ENCODE measurements at regions not wholly inside any gene's neighbourhood (a gene's known extent, or its start where the extent isn't known, plus 50 kb on each side); places are given as distances from the start of the nearest gene placed in this dataset.

DNA sequence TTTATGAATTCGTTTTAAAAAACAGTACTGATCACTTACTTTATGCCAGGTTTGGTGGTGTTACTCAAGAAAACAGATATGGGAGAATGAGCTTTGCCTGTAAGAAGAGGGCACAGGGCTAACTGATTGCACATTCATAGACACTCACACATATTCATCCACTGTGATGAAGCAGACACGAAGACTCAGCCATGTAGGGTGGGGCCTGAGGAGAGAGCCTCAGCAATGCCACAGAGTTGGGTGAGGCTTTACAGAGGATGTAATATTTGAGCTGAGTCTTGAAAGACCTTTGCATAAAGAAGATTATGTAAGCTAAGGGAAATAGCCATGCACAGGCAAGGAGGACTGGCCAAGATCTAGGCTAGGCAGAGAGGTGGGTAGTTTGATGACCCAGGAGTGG lies 472.8 kb downstream of the PSAT1 start:
- Histone ChIP-seq H2AK5ac (ENCODE audit: low read depth, low read length) (no peak overlapping the region), H2AFZ (ENCODE audit: low read length) (no peak overlapping the region), H4K5ac (ENCODE audit: insufficient read length, low read depth, low read length) (no peak overlapping the region), H3K4me3 (ENCODE audit: extremely low read depth in 1 of 4, insufficient read depth in 2 of 4, low read depth in 3 of 4, low read length in 4 of 4) (no peak overlapping the region), H3K27ac (ENCODE audit: low read depth, low read length) (no peak overlapping the region), H3K56ac (replicated peaks; ENCODE audit: insufficient read length, low read depth, low read length) (no peak overlapping the region), H3K4ac (replicated peaks; ENCODE audit: insufficient read length, low read depth, low read length) (no peak overlapping the region), H3K4me2 (ENCODE audit: insufficient read depth in 1 of 2, low read depth in 2 of 2, low read length in 2 of 2) (no peak overlapping the region), H3K36me3 (ENCODE audit: control insufficient read depth in 2 of 4, insufficient read depth in 4 of 4, low read length in 3 of 4) (no peaks in the 10 kb centered on the region), H3K18ac (ENCODE audit: extremely low read depth, low read length) (no peak overlapping the region), H2BK12ac (ENCODE audit: low read depth, low read length) (no peak overlapping the region), H4K8ac (ENCODE audit: extremely low read depth, insufficient read depth, low read length) (no peak overlapping the region), H3K14ac (ENCODE audit: insufficient read length) (no peak overlapping the region), H3K27me3 (replicated peaks in 1 of 4; ENCODE audit: control insufficient read depth in 3 of 4, extremely low read depth in 1 of 4, insufficient read depth in 3 of 4, low read length in 3 of 4) (no peaks in the 10 kb centered on the region), H3K79me1 (ENCODE audit: low read depth, low read length) (no peaks in the 10 kb centered on the region), H3K23me2 (ENCODE audit: low read depth, low read length) (no peaks in the 10 kb centered on the region), H3K79me2 (ENCODE audit: control insufficient read depth in 1 of 2, insufficient read depth in 2 of 2, low read length in 2 of 2) (no peaks in the 10 kb centered on the region), H3K4me1 (replicated peaks in 1 of 4; ENCODE audit: control insufficient read depth in 3 of 4, insufficient read depth in 4 of 4, low read length in 3 of 4) (no peaks in the 10 kb centered on the region), H4K20me1 (replicated peaks in 1 of 2; ENCODE audit: control insufficient read depth in 1 of 2, insufficient read depth in 2 of 2, low read length in 2 of 2) (no peaks in the 10 kb centered on the region), H2BK15ac (ENCODE audit: low read length) (no peak overlapping the region), H3K9ac (replicated peaks in 1 of 4; ENCODE audit: extremely low read depth in 1 of 4, low read depth in 3 of 4, low read length in 3 of 4) (no peak overlapping the region), H4K91ac (replicated peaks; ENCODE audit: insufficient read length, low read length) (no peak overlapping the region), H2BK120ac (replicated peaks; ENCODE audit: low read depth, low read length) (no peak overlapping the region), H3K23ac (ENCODE audit: insufficient read length) (no peak overlapping the region), H2BK20ac (ENCODE audit: low read length) (no peak overlapping the region), H3K9me3 (ENCODE audit: insufficient read depth in 2 of 2, low read depth in 1 of 2, low read length in 1 of 2) (no peaks in the 10 kb centered on the region), H2BK5ac (ENCODE audit: low read depth, low read length) (no peak overlapping the region)
- TF ChIP-seq, protein P1, sequence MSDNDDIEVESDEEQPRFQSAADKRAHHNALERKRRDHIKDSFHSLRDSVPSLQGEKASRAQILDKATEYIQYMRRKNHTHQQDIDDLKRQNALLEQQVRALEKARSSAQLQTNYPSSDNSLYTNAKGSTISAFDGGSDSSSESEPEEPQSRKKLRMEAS (IDR thresholded peaks at IDR 0.05), result no peak
- TF ChIP-seq SIRT6 (IDR thresholded peaks at IDR 0.05; ENCODE audit: low read length), result no peak
- no peak for TF ChIP-seq TCF12 (IDR thresholded peaks at IDR 0.05; ENCODE audit: low read depth, low read length)
- TF ChIP-seq CHD2 (IDR thresholded peaks at IDR 0.05; ENCODE audit: low read length), result no peak
- no peak for TF ChIP-seq BRCA1 (IDR thresholded peaks at IDR 0.05; ENCODE audit: low read depth, low read length)
- TF ChIP-seq RNF2 (IDR thresholded peaks at IDR 0.05; ENCODE audit: borderline replicate concordance, low read depth, low read length, missing control alignments, poor library complexity, severe bottlenecking), result no peak
- TF ChIP-seq BACH1 (IDR thresholded peaks at IDR 0.05; ENCODE audit: low read length), result no peak
- FAIRE-seq, result no peak
- 88% methylated on average over 2 of the region's 2 CpGs; no CpG with 5 or more reads in 1 of the 2 experiments for WGBS, 2 experiments (ENCODE audit: extremely low coverage in 1 of 2, insufficient coverage in 1 of 2, insufficient read length in 1 of 2, insufficient replicate concordance in 2 of 2, low coverage in 1 of 2, low lambda C conversion rate in 2 of 2, missing lambda C conversion rate in 1 of 2)
- POLR2A ChIA-PET (ENCODE audit: partially characterized antibody), result no interaction called here
- no peak for DNase-seq (ENCODE audit: low read depth in 1 of 2, low spot score in 2 of 2)
- CTCF ChIA-PET (ENCODE audit: partially characterized antibody), result interaction anchor here (1.2 kb wide), 1 partner anchor 11 kb away, joined by 4 read pairs; no protein-coding TSS in a partner anchor
